Panc1 (cell line): ENCODE measurements at regions not wholly inside any gene's neighbourhood (a gene's known extent, or its start where the extent isn't known, plus 50 kb on each side); places are given as distances from the start of the nearest gene placed in this dataset.

Source experiments
- CTCF ChIP-seq: fragments of 450-650 bp; IDR thresholded peaks from 2 replicates; pipeline ENCODE4 v1.5.1; 2017; ENCODE audit warnings: mild to moderate bottlenecking
- SIN3A ChIP-seq: IDR thresholded peaks from 2 replicates; pipeline ENCODE4 v1.6.1; 2012; ENCODE audit warnings: low read depth, mild to moderate bottlenecking, low read length, moderate library complexity, borderline replicate concordance; ENCODE audit not compliant: insufficient read depth
- TCF7L2 ChIP-seq: IDR thresholded peaks from 2 replicates; pipeline ENCODE4 v1.6.1; 2011; ENCODE audit warnings: mild to moderate bottlenecking, low read depth, low read length, inconsistent platforms

GRCh38 chr2:164052006-164052405 is 316.2 kb upstream of the FIGN start:
- no peak for TF ChIP-seq CTCF
- no peak for TF ChIP-seq SIN3A
- no peak for TF ChIP-seq TCF7L2
